OCI-LY1 (cell line): ENCODE measurements at regions not wholly inside any gene's neighbourhood (a gene's known extent, or its start where the extent isn't known, plus 50 kb on each side); places are given as distances from the start of the nearest gene placed in this dataset.

Experiments used
- H2AFZ ChIP-seq: fragments of 200-600 bp; sonication (generic), shearing (Covaris generic); 2 replicates; pipeline ENCODE4 v1.6.0; 2014; ENCODE audit warnings: antibody characterized with exemption, mild to moderate bottlenecking, low read length
- H3F3A ChIP-seq: fragments of 200-600 bp; sonication (generic), shearing (Covaris generic); 2 replicates; pipeline ENCODE4 v1.6.0; 2014; ENCODE audit warnings: mild to moderate bottlenecking, antibody characterized with exemption, low read length, moderate library complexity; ENCODE audit not compliant: insufficient read depth
- H3K27ac ChIP-seq: fragments of 200-600 bp; sonication (generic); 2 replicates; pipeline ENCODE4 v1.5.1; 2014; ENCODE audit warnings: low read length, mixed run types, mild to moderate bottlenecking, low read depth; ENCODE audit not compliant: poor library complexity, severe bottlenecking
- H3K27me3 ChIP-seq: fragments of 200-600 bp; sonication (generic); 2 replicates; pipeline ENCODE4 v1.6.0; 2014; ENCODE audit warnings: antibody characterized with exemption, mild to moderate bottlenecking, low read length, moderate library complexity; ENCODE audit not compliant: insufficient read depth
- H3K36me3 ChIP-seq: fragments of 200-600 bp; sonication (generic); 2 replicates; pipeline ENCODE4 v1.6.1; 2014; ENCODE audit warnings: mild to moderate bottlenecking, antibody characterized with exemption, low read length, moderate library complexity, mixed read lengths; ENCODE audit not compliant: insufficient read depth
- H3K4me1 ChIP-seq: fragments of 200-600 bp; sonication (generic); 2 replicates; pipeline ENCODE4 v1.5.1; 2014; ENCODE audit warnings: mild to moderate bottlenecking, low read length, moderate library complexity; ENCODE audit not compliant: insufficient read depth, severe bottlenecking
- H3K4me2 ChIP-seq: fragments of 200-600 bp; sonication (generic), shearing (Covaris generic); 2 replicates; pipeline ENCODE4 v1.6.1; 2014; ENCODE audit warnings: low read length
- H3K4me3 ChIP-seq: fragments of 200-600 bp; sonication (generic); 2 replicates; pipeline ENCODE4 v1.5.1; 2014; ENCODE audit warnings: low read length, low read depth, mild to moderate bottlenecking, mixed read lengths; ENCODE audit not compliant: poor library complexity, severe bottlenecking
- H3K79me2 ChIP-seq: fragments of 200-600 bp; shearing (Covaris generic); 2 replicates; pipeline ENCODE4 v1.6.1; 2016; ENCODE audit warnings: mixed run types, low read length, mixed read lengths; ENCODE audit not compliant: insufficient read depth
- H3K9ac ChIP-seq: fragments of 200-600 bp; sonication (generic), shearing (Covaris generic); 2 replicates; pipeline ENCODE4 v1.6.1; 2014; ENCODE audit warnings: mild to moderate bottlenecking, low read length, mixed read lengths
- H3K9me2 ChIP-seq: fragments of 200-600 bp; sonication (generic), shearing (Covaris generic); 2 replicates; pipeline ENCODE4 v1.6.1; 2014; ENCODE audit warnings: low read depth, mild to moderate bottlenecking, low read length, mixed read lengths
- H3K9me3 ChIP-seq: fragments of 200-600 bp; shearing (Covaris generic); 2 replicates; pipeline ENCODE4 v1.6.1; 2014; ENCODE audit warnings: low read length, mixed read lengths
- H4K20me1 ChIP-seq: fragments of 200-600 bp; sonication (generic), shearing (Covaris generic); 2 replicates; pipeline ENCODE4 v1.6.0; 2016; ENCODE audit warnings: mild to moderate bottlenecking, low read length; ENCODE audit not compliant: insufficient read depth
- CTCF ChIP-seq: fragments of 200-600 bp; sonication (generic), shearing (Covaris generic); IDR thresholded peaks from 2 replicates; pipeline ENCODE4 v1.5.1; 2017; ENCODE audit warnings: mild to moderate bottlenecking, antibody characterized with exemption, low read length, moderate library complexity, mixed read lengths
- EZH2 ChIP-seq: fragments of 200-600 bp; sonication (generic), shearing (Covaris generic); IDR thresholded peaks from 2 replicates; pipeline ENCODE4 v1.8.0; 2017; ENCODE audit warnings: borderline replicate concordance, mixed run types, mild to moderate bottlenecking, antibody characterized with exemption, low read length, moderate library complexity, mixed read lengths

- no peaks in the 10 kb centered on the region for H3K36me3 ChIP-seq
- H3K4me2 ChIP-seq, result no peak overlapping the region
Measured at GRCh38 chr17:72465191-72466024, 344.6 kb downstream of the SOX9 start.

GRCh38 chr17:72466199-72466598 is 345.4 kb downstream of the SOX9 start:
- Histone ChIP-seq H3K27ac (no peak overlapping the region), H2AFZ (no peak overlapping the region), H3K4me2 (no peak overlapping the region), H4K20me1 (no peaks in the 10 kb centered on the region), H3K79me2 (no peaks in the 10 kb centered on the region), H3K27me3 (no peaks in the 10 kb centered on the region; the same call in 1 of the 2 replicates), H3K36me3 (no peaks in the 10 kb centered on the region), H3K4me3 (no peak overlapping the region), H3K4me1 (no peaks in the 10 kb centered on the region), H3K9ac (no peak overlapping the region), H3K9me2 (no peaks in the 10 kb centered on the region), H3F3A (no peaks in the 10 kb centered on the region), H3K9me3 (no peaks in the 10 kb centered on the region)
- no peak for TF ChIP-seq EZH2
- TF ChIP-seq CTCF, result no peak

More at GRCh38 chr17:72465191-72466024, 344.6 kb downstream of the SOX9 start:
- Histone ChIP-seq H3K27ac (no peak overlapping the region), H3K9me2 (no peaks in the 10 kb centered on the region), H3K4me1 (no peaks in the 10 kb centered on the region), H3F3A (no peaks in the 10 kb centered on the region), H3K27me3 (no peaks in the 10 kb centered on the region; the same call in 1 of the 2 replicates), H3K9me3 (no peaks in the 10 kb centered on the region), H3K4me3 (no peak overlapping the region), H2AFZ (no peak overlapping the region), H3K9ac (no peak overlapping the region), H4K20me1 (no peaks in the 10 kb centered on the region), H3K79me2 (no peaks in the 10 kb centered on the region)
- TF ChIP-seq CTCF (no peak), EZH2 (no peak)

GRCh38 chr17:72466606-72467005 is 345.8 kb downstream of the SOX9 start:
- Histone ChIP-seq H3K9me3 (no peaks in the 10 kb centered on the region), H2AFZ (no peak overlapping the region), H4K20me1 (no peaks in the 10 kb centered on the region), H3K9me2 (no peaks in the 10 kb centered on the region), H3F3A (no peaks in the 10 kb centered on the region), H3K27ac (no peak overlapping the region), H3K4me2 (no peak overlapping the region), H3K4me1 (no peaks in the 10 kb centered on the region), H3K36me3 (no peaks in the 10 kb centered on the region), H3K79me2 (no peaks in the 10 kb centered on the region), H3K4me3 (no peak overlapping the region), H3K9ac (no peak overlapping the region), H3K27me3 (no peaks in the 10 kb centered on the region; the same call in 1 of the 2 replicates)
- no peak for TF ChIP-seq CTCF
- no peak for TF ChIP-seq EZH2
